Thoracic aorta (tissue), 2 donors: ENCODE measurements at regions not wholly inside any gene's neighbourhood (a gene's known extent, or its start where the extent isn't known, plus 50 kb on each side); places are given as distances from the start of the nearest gene placed in this dataset.

Source experiments
- ATAC-seq: fragments of 150-250 bp; one replicate; pipeline ENCODE4 v1.8.0; 2017; ENCODE audit warnings: low read depth; ENCODE audit not compliant: insufficient number of reproducible peaks, low FRiP score
- DNase-seq: peaks from one replicate; pipeline ENCODE4 v3.0.0-alpha.2; 2020; ENCODE audit warnings: low spot score
- H3K27ac ChIP-seq, 2 donors: fragments of 200-600 bp; sonication (generic); 1 replicate in 1 of 2; 2 replicates in 1 of 2; pipeline ENCODE4 v1.5.1; 2016; ENCODE audit warnings: mild to moderate bottlenecking in 2 of 2, moderate library complexity in 2 of 2
- H3K27me3 ChIP-seq: fragments of 200-600 bp; sonication (generic); replicated peaks from 2 replicates; pipeline ENCODE4 v1.6.0; 2016; ENCODE audit warnings: mild to moderate bottlenecking; ENCODE audit not compliant: insufficient read depth
- H3K36me3 ChIP-seq: fragments of 200-600 bp; sonication (generic); one replicate; pipeline ENCODE4 v1.5.1; 2016
- H3K4me1 ChIP-seq, 2 donors: fragments of 200-600 bp; sonication (generic); 1 replicate in 1 of 2; 2 replicates in 1 of 2; pipeline versions ENCODE4 v1.5.1 to v1.6.0; 2016; ENCODE audit warnings: low read depth in 2 of 2, mild to moderate bottlenecking in 1 of 2; ENCODE audit not compliant: control insufficient read depth in 1 of 2
- H3K4me3 ChIP-seq: fragments of 200-600 bp; sonication (generic); 2 replicates; pipeline ENCODE4 v1.5.1; 2016; ENCODE audit warnings: mild to moderate bottlenecking
- H3K9me3 ChIP-seq: fragments of 200-600 bp; sonication (generic); 2 replicates; pipeline ENCODE4 v1.5.1; 2016
- CTCF ChIP-seq: fragments of 200-600 bp; sonication (generic); IDR thresholded peaks from one replicate; pipeline ENCODE4 v1.5.1; 2019; ENCODE audit warnings: antibody characterized with exemption

GRCh38 chr11:45073685-45074141, 72.7 kb upstream of the PRDM11 start:
- no peak for ATAC-seq
- DNase-seq, result no peak
- Histone ChIP-seq H3K9me3 (no peaks in the 10 kb centered on the region), H3K4me3 (no peak overlapping the region), H3K4me1 (no peaks in the 10 kb centered on the region), H3K27ac (no peak overlapping the region), H3K36me3 (no peaks in the 10 kb centered on the region), H3K27me3 (no peaks in the 10 kb centered on the region)
- TF ChIP-seq CTCF, result no peak

- no peaks in the 10 kb centered on the region for H3K4me1 ChIP-seq
- DNase-seq (no peak), ATAC-seq (no peak)
- no peak for TF ChIP-seq CTCF
- no peaks in the 10 kb centered on the region for H3K9me3 ChIP-seq
- H3K27me3 ChIP-seq, result no peaks in the 10 kb centered on the region
- H3K36me3 ChIP-seq, result no peaks in the 10 kb centered on the region
- H3K4me3 ChIP-seq, result no peak overlapping the region
- H3K27ac ChIP-seq, result no peak overlapping the region
Observed at GRCh38 chr11:45075519-45075918, 70.9 kb upstream of the PRDM11 start.

GRCh38 chr11:45075952-45076351, 70.5 kb upstream of the PRDM11 start:
- Histone ChIP-seq H3K4me1 (no peaks in the 10 kb centered on the region), H3K27ac (no peak overlapping the region), H3K4me3 (no peak overlapping the region), H3K9me3 (no peaks in the 10 kb centered on the region), H3K36me3 (no peaks in the 10 kb centered on the region), H3K27me3 (no peaks in the 10 kb centered on the region)
- ATAC-seq (no peak), DNase-seq (no peak)
- TF ChIP-seq CTCF, result no peak

DNA sequence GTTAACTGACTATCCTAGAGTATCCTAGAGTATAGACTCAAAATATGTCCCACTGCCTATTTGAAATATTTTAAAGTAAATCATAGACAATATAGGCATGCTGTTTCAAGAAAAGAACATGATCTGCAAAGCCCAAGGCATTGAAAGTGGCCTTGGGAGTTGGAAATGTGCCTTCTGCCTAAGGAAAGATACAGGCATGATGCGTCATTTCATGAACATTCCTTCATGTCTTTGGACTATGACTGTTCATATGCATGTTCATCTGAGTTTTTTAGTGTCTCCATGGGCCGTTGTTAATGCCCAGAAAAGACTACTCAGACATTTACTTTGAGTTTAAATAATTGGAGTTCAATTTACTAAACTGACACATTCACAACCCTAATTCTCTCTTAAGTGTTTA, 69.7 kb upstream of the PRDM11 start:
- Histone ChIP-seq H3K36me3 (no peaks in the 10 kb centered on the region), H3K27me3 (peaks cover 4% of the 10 kb centered on the region), H3K4me1 (no peaks in the 10 kb centered on the region), H3K4me3 (no peak overlapping the region), H3K9me3 (no peaks in the 10 kb centered on the region), H3K27ac (no peak overlapping the region)
- TF ChIP-seq CTCF, result no peak
- ATAC-seq (no peak), DNase-seq (no peak)

DNA sequence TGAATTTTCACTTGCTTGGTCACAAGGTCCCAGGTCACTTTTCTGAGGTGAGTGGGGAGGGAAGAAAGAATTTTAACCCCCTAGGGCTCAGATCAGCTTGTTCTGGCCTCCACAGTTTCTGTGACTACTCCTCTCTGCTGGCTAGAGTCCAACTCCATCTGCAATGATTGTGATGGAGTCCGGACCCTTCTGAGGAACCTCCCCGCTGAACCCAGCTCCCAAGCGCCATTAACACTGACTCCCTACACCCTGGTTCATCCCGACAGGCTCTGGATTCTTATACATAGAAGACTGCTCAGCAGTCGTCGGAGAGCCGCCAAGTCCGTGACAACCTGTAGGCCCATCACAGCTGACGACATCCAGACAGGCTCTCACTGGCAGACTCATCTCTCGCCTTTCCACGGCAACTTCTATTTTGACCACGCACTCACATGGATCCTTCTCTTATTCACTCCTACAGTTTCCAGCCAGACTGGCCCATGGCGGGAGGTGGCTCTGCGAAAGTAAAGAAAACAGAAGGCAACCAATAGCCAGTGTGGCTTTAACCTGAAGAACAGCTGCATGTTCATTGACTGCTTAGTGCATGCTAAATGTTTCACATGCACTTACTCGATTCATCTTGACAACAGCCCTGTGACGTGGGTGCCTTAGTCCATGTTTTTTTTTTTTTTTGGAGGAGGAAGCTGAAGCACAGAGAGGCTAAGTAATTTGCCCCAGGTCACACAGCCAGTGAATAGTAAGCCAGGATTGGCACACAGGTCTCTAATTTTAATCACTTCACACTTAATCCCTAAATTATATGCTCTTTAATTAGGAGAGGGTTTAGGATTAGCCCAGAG, 68.0 kb upstream of the PRDM11 start:
- Histone ChIP-seq H3K27me3 (peaks cover 4% of the 10 kb centered on the region), H3K9me3 (no peaks in the 10 kb centered on the region), H3K27ac (no peak overlapping the region), H3K4me1 (no peaks in the 10 kb centered on the region), H3K4me3 (no peak overlapping the region), H3K36me3 (no peaks in the 10 kb centered on the region)
- no peak for TF ChIP-seq CTCF
- ATAC-seq (no peak), DNase-seq (no peak)
